H1 (cell line): ENCODE measurements at regions not wholly inside any gene's neighbourhood (a gene's known extent, or its start where the extent isn't known, plus 50 kb on each side); places are given as distances from the start of the nearest gene placed in this dataset.

ENCODE experiments used
- CTCF ChIA-PET: fragments of 300-600 bp; sonication (Branson Sonifier 250); formaldehyde crosslinking; loops from one replicate; lab custom pipeline; 2021; ENCODE audit not compliant: partially characterized antibody; lab: Charles Lee
- POLR2A ChIA-PET: fragments of 300-600 bp; sonication (Branson Sonifier 250); formaldehyde crosslinking; loops from one replicate; lab custom pipeline; 2021; ENCODE audit warnings: inconsistent platforms; ENCODE audit not compliant: partially characterized antibody; lab: Charles Lee
- DNase-seq, 2 experiments: peaks; one replicate each; pipeline versions ENCODE4 v3.0.0 to v3.0.0-alpha.2; 2010 to 2022; ENCODE audit warnings: low spot score in 2 of 2, low read depth in 1 of 2, mixed read lengths in 1 of 2
- FAIRE-seq: peaks from 2 replicates; lab custom pipeline; 2011; peaks lifted over from hg19 to GRCh38; lab: Jason Lieb, UNC
- H2AFZ ChIP-seq: 2 replicates; pipeline ENCODE4 v1.8.1; 2012; ENCODE audit warnings: low read length, inconsistent platforms
- H2AK5ac ChIP-seq: 2 replicates; pipeline ENCODE4 v1.6.1; 2013; ENCODE audit warnings: low read depth, low read length
- H2BK120ac ChIP-seq: replicated peaks from 2 replicates; pipeline ENCODE3; 2013; ENCODE audit warnings: low read depth, low read length, inconsistent platforms
- H2BK12ac ChIP-seq: 2 replicates; pipeline ENCODE4 v1.6.1; 2013; ENCODE audit warnings: low read depth, low read length
- H2BK15ac ChIP-seq: 2 replicates; pipeline ENCODE4 v1.6.1; 2013; ENCODE audit warnings: low read length
- H2BK20ac ChIP-seq: 2 replicates; pipeline ENCODE4 v1.6.1; 2013; ENCODE audit warnings: low read length
- H2BK5ac ChIP-seq: 2 replicates; pipeline ENCODE4 v1.6.1; 2013; ENCODE audit warnings: low read depth, low read length
- H3K14ac ChIP-seq: 2 replicates; pipeline ENCODE4 v1.6.1; 2013; ENCODE audit warnings: inconsistent platforms; ENCODE audit not compliant: insufficient read length
- H3K18ac ChIP-seq: 2 replicates; pipeline ENCODE4 v1.6.1; 2013; ENCODE audit warnings: low read length; ENCODE audit errors: extremely low read depth
- H3K23ac ChIP-seq: 2 replicates; pipeline ENCODE4 v1.6.1; 2013; ENCODE audit warnings: inconsistent platforms; ENCODE audit not compliant: insufficient read length
- H3K23me2 ChIP-seq: 2 replicates; pipeline ENCODE4 v1.6.1; 2013; ENCODE audit warnings: low read depth, low read length
- H3K27ac ChIP-seq: 2 replicates; pipeline ENCODE4 v1.6.1; 2011; ENCODE audit warnings: low read depth, low read length, inconsistent platforms
- H3K27me3 ChIP-seq, 4 experiments: replicated peaks in 1 of 4; 1 replicate in 1 of 4; 2 replicates in 3 of 4; pipeline versions ENCODE4 v1.6.1 to v1.8.1; 2011 to 2013; ENCODE audit warnings: low read length in 3 of 4, mild to moderate bottlenecking in 3 of 4, inconsistent platforms in 2 of 4, mixed read lengths in 2 of 4, moderate library complexity in 1 of 4; ENCODE audit not compliant: control insufficient read depth in 3 of 4, insufficient read depth in 3 of 4; ENCODE audit errors: extremely low read depth in 1 of 4
- H3K36me3 ChIP-seq, 4 experiments: 2 replicates each; pipeline versions ENCODE4 v1.6.1 to v1.8.1; 2011 to 2013; ENCODE audit warnings: mild to moderate bottlenecking in 4 of 4, low read length in 3 of 4, moderate library complexity in 2 of 4, control low read depth in 1 of 4, inconsistent platforms in 1 of 4; ENCODE audit not compliant: insufficient read depth in 4 of 4, control insufficient read depth in 2 of 4
- H3K4ac ChIP-seq: replicated peaks from 2 replicates; pipeline ENCODE3; 2013; ENCODE audit warnings: low read length, low read depth, mixed read lengths, inconsistent platforms; ENCODE audit not compliant: insufficient read length
- H3K4me1 ChIP-seq, 4 experiments: replicated peaks in 1 of 4; 1 replicate in 1 of 4; 2 replicates in 3 of 4; pipeline versions ENCODE4 v1.6.1 to v1.8.1; 2011 to 2013; ENCODE audit warnings: low read length in 3 of 4, inconsistent platforms in 2 of 4, mixed read lengths in 1 of 4; ENCODE audit not compliant: insufficient read depth in 4 of 4, control insufficient read depth in 3 of 4
- H3K4me2 ChIP-seq, 2 experiments: 2 replicates each; pipeline versions ENCODE4 v1.6.1 to v1.8.1; 2011 to 2013; ENCODE audit warnings: low read depth in 2 of 2, low read length in 2 of 2, control low read depth in 1 of 2, inconsistent platforms in 1 of 2, mild to moderate bottlenecking in 1 of 2; ENCODE audit not compliant: insufficient read depth in 1 of 2
- H3K4me3 ChIP-seq, 4 experiments: fragments of 200-600, 300-600 bp in 1 of 4; sonication (generic), shearing (Covaris generic), sonication (Bioruptor Twin) in 1 of 4; 2 replicates each; pipeline versions ENCODE4 v1.5.1 to v1.8.1; 2011 to 2016; ENCODE audit warnings: low read length in 4 of 4, low read depth in 3 of 4, control low read depth in 2 of 4, inconsistent platforms in 2 of 4, mild to moderate bottlenecking in 2 of 4, mixed read lengths in 1 of 4, moderate library complexity in 1 of 4; ENCODE audit not compliant: insufficient read depth in 2 of 4; ENCODE audit errors: extremely low read depth in 1 of 4
- H3K56ac ChIP-seq: replicated peaks from 2 replicates; pipeline ENCODE3; 2013; ENCODE audit warnings: low read depth, mild to moderate bottlenecking, mixed read lengths, low read length, inconsistent platforms; ENCODE audit not compliant: insufficient read length
- H3K79me1 ChIP-seq: 2 replicates; pipeline ENCODE4 v1.6.1; 2013; ENCODE audit warnings: low read depth, low read length, control low read depth
- H3K79me2 ChIP-seq, 2 experiments: 2 replicates each; pipeline versions ENCODE4 v1.6.1 to v1.8.1; 2012 to 2013; ENCODE audit warnings: low read length in 2 of 2, mild to moderate bottlenecking in 2 of 2, inconsistent platforms in 1 of 2; ENCODE audit not compliant: insufficient read depth in 2 of 2, control insufficient read depth in 1 of 2
- H3K9ac ChIP-seq, 4 experiments: replicated peaks in 1 of 4; 1 replicate in 1 of 4; 2 replicates in 3 of 4; pipeline versions ENCODE4 v1.6.1 to v1.8.1; 2011 to 2013; ENCODE audit warnings: low read depth in 3 of 4, low read length in 3 of 4, control low read depth in 2 of 4, mild to moderate bottlenecking in 2 of 4, moderate library complexity in 2 of 4, inconsistent platforms in 1 of 4; ENCODE audit errors: extremely low read depth in 1 of 4
- H3K9me3 ChIP-seq, 2 experiments: 2 replicates each; pipeline versions ENCODE4 v1.6.1 to v1.8.1; 2012 to 2013; ENCODE audit warnings: mild to moderate bottlenecking in 2 of 2, moderate library complexity in 2 of 2, control low read depth in 1 of 2, inconsistent platforms in 1 of 2, low read depth in 1 of 2, low read length in 1 of 2, mixed read lengths in 1 of 2; ENCODE audit not compliant: insufficient read depth in 2 of 2
- H4K20me1 ChIP-seq, 2 experiments: replicated peaks in 1 of 2; 2 replicates each; pipeline versions ENCODE3 to v1.8.1; 2011 to 2013; ENCODE audit warnings: inconsistent platforms in 2 of 2, low read length in 2 of 2, mild to moderate bottlenecking in 1 of 2; ENCODE audit not compliant: insufficient read depth in 2 of 2, control insufficient read depth in 1 of 2
- H4K5ac ChIP-seq: 2 replicates; pipeline ENCODE4 v1.6.1; 2013; ENCODE audit warnings: low read length, low read depth, mixed read lengths, inconsistent platforms; ENCODE audit not compliant: insufficient read length
- H4K8ac ChIP-seq: 2 replicates; pipeline ENCODE4 v1.8.0; 2013; ENCODE audit warnings: mild to moderate bottlenecking, moderate library complexity, low read length, inconsistent platforms; ENCODE audit not compliant: insufficient read depth; ENCODE audit errors: extremely low read depth
- H4K91ac ChIP-seq: replicated peaks from 2 replicates; pipeline ENCODE3; 2013; ENCODE audit warnings: low read length, mixed read lengths, inconsistent platforms; ENCODE audit not compliant: insufficient read length
- CBX5 ChIP-seq: fragments of 300-800, 300-1000 bp; sonication (generic); IDR thresholded peaks from 2 replicates; pipeline ENCODE4 v1.7.1; 2016; ENCODE audit warnings: antibody characterized with exemption, low read length, low read depth
- CBX8 ChIP-seq: fragments of 300-800, 300-1000 bp; sonication (generic); IDR thresholded peaks from 2 replicates; pipeline ENCODE4 v1.7.1; 2016; ENCODE audit warnings: low read depth, low read length, borderline replicate concordance
- CHD1 ChIP-seq: IDR thresholded peaks from 2 replicates; pipeline ENCODE4 v1.6.1; 2012; ENCODE audit warnings: low read depth, low read length, improper control_type of control experiment
- CTBP2 ChIP-seq: IDR thresholded peaks from 2 replicates; pipeline ENCODE4 v1.7.0; 2011; ENCODE audit warnings: borderline replicate concordance, mild to moderate bottlenecking, moderate library complexity, mixed read lengths, low read length; ENCODE audit not compliant: insufficient read depth, insufficient read length
- EP300 ChIP-seq, 2 experiments: IDR thresholded peaks; 1 replicate in 1 of 2; 2 replicates in 1 of 2; pipeline ENCODE4 v1.6.1; 2011 to 2012; ENCODE audit warnings: low read depth in 2 of 2, low read length in 2 of 2, mild to moderate bottlenecking in 2 of 2, borderline replicate concordance in 1 of 2, inconsistent platforms in 1 of 2, moderate library complexity in 1 of 2
- EZH2 ChIP-seq: fragments of 200-600 bp; sonication (generic); IDR thresholded peaks from 2 replicates; pipeline ENCODE4 v1.7.1; 2012; ENCODE audit warnings: low read depth, mild to moderate bottlenecking, moderate library complexity, low read length, inconsistent platforms; ENCODE audit not compliant: severe bottlenecking
- GABPA ChIP-seq: IDR thresholded peaks from 2 replicates; pipeline ENCODE4 v1.6.1; 2011; ENCODE audit warnings: mild to moderate bottlenecking, low read length, moderate library complexity, borderline replicate concordance; ENCODE audit not compliant: insufficient read depth
- JUND ChIP-seq: IDR thresholded peaks from 2 replicates; pipeline ENCODE4 v1.6.1; 2011; ENCODE audit warnings: mild to moderate bottlenecking, improper control_type of control experiment, low read length
- PHF8 ChIP-seq: fragments of 200-600 bp; sonication (generic); conservative IDR thresholded peaks from 2 replicates; pipeline ENCODE4 v1.7.1; 2012; ENCODE audit warnings: low read depth, mild to moderate bottlenecking, inconsistent platforms, low read length, moderate library complexity
- POU5F1 ChIP-seq: IDR thresholded peaks from 2 replicates; pipeline ENCODE4 v1.6.1; 2011; ENCODE audit warnings: low read depth, mild to moderate bottlenecking, low read length, moderate library complexity
- RFX5 ChIP-seq: IDR thresholded peaks from 2 replicates; pipeline ENCODE4 v1.6.1; 2011; ENCODE audit warnings: low read depth, low read length, improper control_type of control experiment, borderline replicate concordance
- RXRA ChIP-seq: IDR thresholded peaks from 2 replicates; pipeline ENCODE4 v1.6.1; 2011; ENCODE audit warnings: low read depth, mild to moderate bottlenecking, low read length, moderate library complexity; ENCODE audit not compliant: insufficient read depth
- YY1 ChIP-seq: IDR thresholded peaks from 2 replicates; pipeline ENCODE4 v1.6.1; 2011; ENCODE audit warnings: low read depth, mild to moderate bottlenecking, low read length
- WGBS, 2 experiments: shearing (Covaris generic) in 1 of 2; methylation state at CpG; one replicate each; pipeline versions ENCODE4 v1.1.6 to v1.1.7; 2013 to 2015; ENCODE audit warnings: low lambda C conversion rate in 2 of 2, mixed read lengths in 2 of 2, inconsistent platforms in 1 of 2, low coverage in 1 of 2, missing lambda C conversion rate in 1 of 2; ENCODE audit not compliant: insufficient replicate concordance in 2 of 2, insufficient coverage in 1 of 2, insufficient read length in 1 of 2; ENCODE audit errors: extremely low coverage in 1 of 2, missing lambda C conversion rate in 1 of 2; 5-methylcytosine and 5-hydroxymethylcytosine counted together
- TF ChIP-seq, protein P1 (sequence below): IDR thresholded peaks from 2 replicates; pipeline ENCODE4 v1.6.1; 2012; ENCODE audit warnings: inconsistent platforms

- no peaks in the 10 kb centered on the region for H3K36me3 ChIP-seq
- H3K4me2 ChIP-seq = no peak overlapping the region
- H3K4me1 ChIP-seq = no peaks in the 10 kb centered on the region
- no peak overlapping the region for H2BK15ac ChIP-seq
- ChIA-PET CTCF (interaction anchor here (1.0 to 3.1 kb wide), 2 partner anchors 15 to 516 kb away, joined by 3 to 14 read pairs; partner anchors contain the start of gene GLIPR1L1), POLR2A (no interaction called here)
- no peak overlapping the region for H3K14ac ChIP-seq
- no peak overlapping the region for H3K23ac ChIP-seq
- H4K20me1 ChIP-seq = no peaks in the 10 kb centered on the region
- FAIRE-seq (no peak), DNase-seq (no peak)
- H3K4me3 ChIP-seq = no peak overlapping the region
- H2BK20ac ChIP-seq = no peak overlapping the region
- no peak overlapping the region for H2BK5ac ChIP-seq
- no peak overlapping the region for H2BK12ac ChIP-seq
- H2BK120ac ChIP-seq = no peak overlapping the region
- WGBS, 2 experiments = 96% methylated on average over 2 of the region's 2 CpGs; no CpG with 5 or more reads in 1 of the 2 experiments
- no peaks in the 10 kb centered on the region for H3K27me3 ChIP-seq
- H2AK5ac ChIP-seq = no peak overlapping the region
- H4K8ac ChIP-seq = no peak overlapping the region
- no peak overlapping the region for H3K18ac ChIP-seq
- no peaks in the 10 kb centered on the region for H3K79me2 ChIP-seq
- H3K9ac ChIP-seq = no peak overlapping the region
- H4K5ac ChIP-seq = no peak overlapping the region
- no peak overlapping the region for H4K91ac ChIP-seq
- no peaks in the 10 kb centered on the region for H3K79me1 ChIP-seq
- peaks cover 8 to 9% of the 10 kb centered on the region in 2 experiments; a peak in 1 of 4 replicates for H3K9me3 ChIP-seq
- H3K23me2 ChIP-seq = no peaks in the 10 kb centered on the region
- no peak overlapping the region for H3K56ac ChIP-seq
- H3K4ac ChIP-seq = no peak overlapping the region
- no peak overlapping the region for H3K27ac ChIP-seq
- H2AFZ ChIP-seq = no peak overlapping the region
- no peak for TF ChIP-seq EZH2
- TF ChIP-seq POU5F1 = no peak
- TF ChIP-seq RFX5 = no peak
- TF ChIP-seq CBX5 = no peak
- no peak for TF ChIP-seq EP300 (IDR thresholded peaks at IDR 0.05; ENCODE audit: borderline replicate concordance in 1 of 2, low read depth in 2 of 2, low read length in 2 of 2)
- no peak for TF ChIP-seq CBX8
- no peak for TF ChIP-seq PHF8
- no peak for TF ChIP-seq YY1
- no peak for TF ChIP-seq CHD1
- no peak for TF ChIP-seq RXRA
- TF ChIP-seq JUND = no peak
- TF ChIP-seq, protein P1, sequence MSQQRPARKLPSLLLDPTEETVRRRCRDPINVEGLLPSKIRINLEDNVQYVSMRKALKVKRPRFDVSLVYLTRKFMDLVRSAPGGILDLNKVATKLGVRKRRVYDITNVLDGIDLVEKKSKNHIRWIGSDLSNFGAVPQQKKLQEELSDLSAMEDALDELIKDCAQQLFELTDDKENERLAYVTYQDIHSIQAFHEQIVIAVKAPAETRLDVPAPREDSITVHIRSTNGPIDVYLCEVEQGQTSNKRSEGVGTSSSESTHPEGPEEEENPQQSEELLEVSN = no peak
- TF ChIP-seq CTBP2 = no peak
- TF ChIP-seq GABPA = no peak
These were observed 280.8 kb downstream of the ATXN7L3B start for GRCh38 chr12:74818412-74818811.
